ENCODE measurements at regions not wholly inside any gene's neighbourhood (a gene's known extent, or its start where the extent isn't known, plus 50 kb on each side); places are given as distances from the start of the nearest gene placed in this dataset.

DNA sequence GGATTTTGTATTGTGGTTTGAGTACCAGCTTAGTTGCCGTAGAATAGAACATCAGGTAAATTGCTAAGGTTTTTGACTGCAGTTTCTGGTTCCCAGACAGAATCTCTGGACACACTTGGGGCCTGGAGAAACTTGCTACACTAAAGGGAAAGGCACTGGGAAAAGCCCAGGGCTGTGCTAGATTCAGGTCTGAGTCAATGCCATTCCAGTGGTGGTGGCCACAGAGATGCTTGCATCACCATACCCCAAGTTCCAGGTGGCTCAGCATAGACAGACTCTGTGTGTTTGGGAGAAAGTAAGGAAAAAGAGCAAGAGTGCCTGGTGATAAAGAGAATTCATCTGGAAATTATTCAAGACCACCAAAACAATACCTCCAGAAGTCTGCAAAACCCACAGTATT, 120.6 kb downstream of the HMHB1 start:
- Histone ChIP-seq H3K9me3 (replicated peaks in 1 of 11) (peaks cover 24 to 36% (median 29%) of the 10 kb centered on the region in 11 experiments), H3K27me3 (no peaks in the 10 kb centered on the region), H3K4me2 (no peak overlapping the region), H3K36me3 (0 out of 22 replicates have a peak, but pooled peaks cover 0 to 3% (median 0%) of the 10 kb centered on the region in 11 experiments), H3K27ac (no peak overlapping the region), H3K4me3 (no peak overlapping the region), H3K9ac (no peak overlapping the region), H3K4me1 (no peaks in the 10 kb centered on the region), H4K20me1 (no peaks in the 10 kb centered on the region)
- no peak for TF ChIP-seq Cebpa-rat (IDR thresholded peaks at IDR 0.05)

DNA sequence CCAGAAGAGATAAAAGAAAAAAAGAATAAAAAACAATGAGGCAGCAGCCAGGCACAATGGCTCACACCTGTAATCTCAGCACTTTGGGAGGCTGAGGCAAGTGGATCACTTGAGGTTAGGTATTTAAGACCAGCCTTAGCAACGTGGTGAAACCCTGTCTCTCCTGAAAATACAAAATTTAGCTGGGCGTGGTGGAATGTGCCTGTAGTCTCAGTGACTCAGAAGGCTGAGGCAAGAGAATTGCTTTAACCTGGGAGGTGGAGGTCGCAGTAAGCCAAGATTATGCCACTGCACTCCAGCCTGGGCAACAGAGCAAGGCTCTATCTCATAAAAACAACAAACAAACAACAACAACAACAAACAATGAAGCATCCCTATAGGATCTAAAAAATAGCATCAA, 121.5 kb downstream of the HMHB1 start:
- Histone ChIP-seq H3K27ac (no peak overlapping the region), H3K4me2 (no peak overlapping the region), H4K20me1 (no peaks in the 10 kb centered on the region), H3K4me1 (no peaks in the 10 kb centered on the region), H3K4me3 (no peak overlapping the region), H3K9me3 (replicated peaks in 1 of 11) (peaks cover 24 to 36% (median 29%) of the 10 kb centered on the region in 11 experiments), H3K9ac (no peak overlapping the region), H3K36me3 (0 out of 22 replicates have a peak, but pooled peaks cover 0 to 3% (median 0%) of the 10 kb centered on the region in 11 experiments), H3K27me3 (no peaks in the 10 kb centered on the region)
- no peak for TF ChIP-seq Cebpa-rat (IDR thresholded peaks at IDR 0.05)

DNA sequence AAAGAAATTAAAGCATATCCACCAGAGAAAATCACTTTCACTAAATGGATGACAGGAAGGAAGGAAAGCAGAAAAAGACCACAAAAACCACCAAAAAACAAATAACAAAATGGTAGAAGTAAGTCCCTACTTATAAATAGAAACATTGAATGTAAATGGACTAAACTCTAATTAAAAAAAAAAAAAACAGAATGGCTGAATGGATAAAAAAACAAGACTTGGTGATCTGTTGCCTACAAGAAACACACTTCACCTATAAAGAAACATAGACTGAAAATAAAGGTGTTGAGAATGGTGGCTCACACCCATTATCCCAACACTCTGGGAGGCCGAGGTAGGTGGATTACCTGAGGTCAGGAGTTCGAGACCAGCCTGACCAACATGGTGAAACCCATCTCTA, 122.9 kb downstream of the HMHB1 start:
- Histone ChIP-seq H3K27ac (no peak overlapping the region), H3K4me2 (no peak overlapping the region), H3K4me3 (no peak overlapping the region), H3K9ac (no peak overlapping the region), H4K20me1 (no peaks in the 10 kb centered on the region), H3K27me3 (no peaks in the 10 kb centered on the region), H3K36me3 (0 out of 22 replicates have a peak, but pooled peaks cover 0 to 3% (median 0%) of the 10 kb centered on the region in 11 experiments), H3K4me1 (no peaks in the 10 kb centered on the region), H3K9me3 (replicated peaks in 1 of 11) (peaks cover 27 to 48% (median 35%) of the 10 kb centered on the region in 11 experiments)
- TF ChIP-seq Cebpa-rat (IDR thresholded peaks at IDR 0.05), result no peak

DNA sequence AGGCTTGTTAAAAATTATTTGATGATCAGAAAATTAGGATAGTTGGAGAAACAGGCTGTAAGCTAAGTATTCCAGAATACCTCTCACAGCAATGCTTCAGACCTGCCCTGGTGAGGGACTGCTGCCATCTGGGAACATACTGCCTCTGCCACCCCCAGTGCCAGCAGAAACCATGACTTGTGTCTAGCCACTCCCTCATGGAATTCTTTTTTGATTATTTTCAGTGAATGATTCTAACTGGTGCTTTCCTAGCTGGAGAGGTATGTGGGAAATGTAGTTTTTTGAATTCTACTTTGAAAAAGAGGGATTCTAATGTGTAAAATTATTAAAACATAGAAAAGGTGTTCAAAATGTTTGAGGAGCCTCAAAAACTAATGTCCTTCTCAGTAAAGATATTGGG, 126.3 kb downstream of the HMHB1 start:
- H3K27ac ChIP-seq, result no peak overlapping the region
- H3K4me2 ChIP-seq, result no peak overlapping the region
- no peak overlapping the region for H3K4me3 ChIP-seq
- H3K36me3 ChIP-seq, result 0 out of 22 replicates have a peak, but pooled peaks cover 0 to 3% (median 0%) of the 10 kb centered on the region in 11 experiments
- no peaks in the 10 kb centered on the region for H4K20me1 ChIP-seq
- H3K9me3 ChIP-seq (replicated peaks in 1 of 11), result peaks cover 38 to 65% (median 53%) of the 10 kb centered on the region in 11 experiments
- H3K9ac ChIP-seq, result no peak overlapping the region
- no peaks in the 10 kb centered on the region for H3K4me1 ChIP-seq
- TF ChIP-seq Cebpa-rat (IDR thresholded peaks at IDR 0.05), result no peak
- H3K27me3 ChIP-seq, result no peaks in the 10 kb centered on the region

DNA sequence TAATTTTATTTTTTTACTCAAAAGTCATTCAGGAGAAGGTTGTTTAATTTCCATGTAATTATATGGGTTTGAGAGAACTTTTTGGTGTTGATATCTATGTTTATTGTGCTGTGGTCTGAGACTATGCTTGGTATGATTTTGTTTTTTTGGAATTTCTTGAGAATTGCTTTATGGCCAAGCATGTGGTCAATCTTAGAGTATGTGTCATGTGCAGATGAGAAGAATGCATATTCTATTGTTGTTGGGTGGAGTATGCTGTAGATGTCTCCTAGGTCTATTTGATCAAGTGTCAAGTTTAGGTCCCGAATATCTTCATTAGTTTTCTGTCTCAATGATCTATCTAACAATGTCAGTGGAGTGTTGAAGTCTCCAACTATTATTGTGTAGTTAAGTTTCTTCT, 134.9 kb downstream of the HMHB1 start:
- Histone ChIP-seq H3K36me3 (no peaks in the 10 kb centered on the region), H3K4me2 (no peak overlapping the region), H3K27me3 (no peaks in the 10 kb centered on the region), H3K9me3 (replicated peaks in 1 of 11) (peaks cover 35 to 69% (median 52%) of the 10 kb centered on the region in 11 experiments), H4K20me1 (no peaks in the 10 kb centered on the region), H3K4me1 (no peaks in the 10 kb centered on the region), H3K9ac (no peak overlapping the region), H3K27ac (no peak overlapping the region), H3K4me3 (no peak overlapping the region)
- TF ChIP-seq Cebpa-rat (IDR thresholded peaks at IDR 0.05), result no peak

DNA sequence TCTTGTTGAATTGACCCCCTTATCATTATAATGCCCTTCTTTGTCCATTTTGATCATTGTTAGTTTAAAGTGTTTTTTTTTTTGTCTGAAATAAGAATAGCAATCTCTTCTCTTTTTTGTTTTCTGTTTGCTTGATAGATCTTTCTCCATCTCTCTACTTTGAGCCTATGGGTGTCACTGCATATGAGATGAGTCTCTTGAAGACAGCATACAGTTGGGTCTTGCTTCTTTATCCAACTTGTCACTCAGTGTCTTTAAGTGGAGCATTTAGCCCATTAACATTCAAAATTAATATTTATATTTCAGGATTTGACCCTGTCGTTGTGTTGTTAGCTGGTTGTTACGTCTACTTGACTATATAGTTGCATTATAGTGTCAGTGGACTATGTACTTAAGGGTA, 135.4 kb downstream of the HMHB1 start:
- TF ChIP-seq Cebpa-rat (IDR thresholded peaks at IDR 0.05), result no peak

DNA sequence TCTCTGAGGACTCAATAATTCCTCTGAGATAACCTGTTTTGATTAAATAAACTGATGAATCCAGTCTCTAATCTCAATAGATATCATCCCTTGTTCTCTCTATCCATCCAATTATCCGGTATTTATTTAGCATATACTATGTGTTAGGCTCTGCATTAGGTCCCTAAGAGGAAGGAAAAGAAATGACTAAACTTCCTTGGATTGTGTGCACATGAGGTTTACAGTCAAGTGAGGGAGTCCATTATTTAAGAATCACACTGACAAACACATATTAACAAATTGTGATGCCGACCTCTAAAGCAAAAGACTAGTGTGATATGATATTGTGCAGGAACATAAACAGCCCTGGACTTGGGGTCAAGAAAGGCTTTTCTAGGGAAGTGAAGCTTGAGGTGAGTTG, 140.8 kb downstream of the HMHB1 start:
- Histone ChIP-seq H3K4me1 (peaks cover 0 to 7% (median 0%) of the 10 kb centered on the region in 10 experiments; a peak in 2 of 20 replicates), H3K27ac (no peak overlapping the region), H4K20me1 (no peaks in the 10 kb centered on the region), H3K4me3 (no peak overlapping the region), H3K9me3 (replicated peaks in 1 of 11) (peaks cover 5 to 22% (median 12%) of the 10 kb centered on the region in 11 experiments; a peak in 17 of 22 replicates), H3K27me3 (no peaks in the 10 kb centered on the region), H3K9ac (no peak overlapping the region), H3K36me3 (no peaks in the 10 kb centered on the region), H3K4me2 (no peak overlapping the region)
- no peak for TF ChIP-seq Cebpa-rat (IDR thresholded peaks at IDR 0.05)

More for the DNA sequence above, 135.4 kb downstream of the HMHB1 start:
- no peaks in the 10 kb centered on the region for H3K4me1 ChIP-seq
- no peak overlapping the region for H3K9ac ChIP-seq
- H3K27me3 ChIP-seq, result no peaks in the 10 kb centered on the region
- no peak overlapping the region for H3K4me2 ChIP-seq
- H3K9me3 ChIP-seq (replicated peaks in 1 of 11), result peaks cover 36 to 72% (median 54%) of the 10 kb centered on the region in 11 experiments
- H3K4me3 ChIP-seq, result no peak overlapping the region
- no peaks in the 10 kb centered on the region for H3K36me3 ChIP-seq
- H3K27ac ChIP-seq, result no peak overlapping the region
- H4K20me1 ChIP-seq, result no peaks in the 10 kb centered on the region

DNA sequence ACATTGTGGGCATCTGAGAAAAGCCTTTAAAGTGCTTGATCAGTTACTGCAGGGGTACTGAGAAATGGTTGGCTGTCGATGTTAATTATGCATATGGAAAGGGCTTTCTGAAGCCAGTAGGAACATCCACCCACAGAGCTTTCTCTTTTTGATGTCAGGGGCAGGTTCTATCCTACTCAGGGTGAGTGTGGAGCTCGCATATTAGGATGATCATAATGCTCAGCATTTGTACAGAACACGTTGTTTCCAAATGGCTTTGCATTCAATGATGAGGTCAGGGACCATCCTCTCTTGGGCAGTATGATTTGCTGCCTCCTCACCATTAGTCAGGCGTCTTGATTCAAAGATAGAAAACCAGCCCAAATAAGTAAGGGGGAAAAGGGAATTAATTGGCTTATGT, 141.9 kb downstream of the HMHB1 start:
- peaks cover 0 to 7% (median 0%) of the 10 kb centered on the region in 10 experiments; a peak in 2 of 20 replicates for H3K4me1 ChIP-seq
- no peaks in the 10 kb centered on the region for H3K36me3 ChIP-seq
- H3K4me3 ChIP-seq, result no peak overlapping the region
- no peak for TF ChIP-seq Cebpa-rat (IDR thresholded peaks at IDR 0.05)
- no peak overlapping the region for H3K27ac ChIP-seq
- peaks cover 0 to 13% (median 10%) of the 10 kb centered on the region in 11 experiments; a peak in 13 of 22 replicates for H3K9me3 ChIP-seq (replicated peaks in 1 of 11)
- no peaks in the 10 kb centered on the region for H4K20me1 ChIP-seq
- H3K9ac ChIP-seq, result no peak overlapping the region
- H3K4me2 ChIP-seq, result no peak overlapping the region
- no peaks in the 10 kb centered on the region for H3K27me3 ChIP-seq

DNA sequence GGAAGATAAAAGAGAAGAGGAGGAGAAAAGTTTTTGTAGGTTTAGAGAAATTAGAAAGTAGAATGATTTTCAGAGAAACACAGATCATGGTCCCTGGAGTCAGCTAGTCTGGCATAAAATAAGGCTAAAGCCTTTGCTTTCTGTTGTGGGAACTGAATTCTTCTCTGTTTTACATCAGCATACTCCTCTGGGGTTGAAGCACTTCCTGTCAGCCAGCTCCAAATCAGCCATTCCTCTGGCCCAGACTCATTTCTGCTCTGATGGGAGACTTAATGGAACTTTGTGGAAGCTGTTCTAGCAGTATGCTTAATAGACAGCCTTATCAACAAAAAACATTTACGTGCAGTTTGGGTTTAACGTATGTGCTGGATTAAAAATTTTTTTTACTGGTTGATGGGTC, 143.2 kb downstream of the HMHB1 start:
- Histone ChIP-seq H4K20me1 (no peaks in the 10 kb centered on the region), H3K36me3 (no peaks in the 10 kb centered on the region), H3K9me3 (replicated peaks in 1 of 11) (peaks cover 0 to 13% (median 10%) of the 10 kb centered on the region in 11 experiments; a peak in 13 of 22 replicates), H3K4me2 (no peak overlapping the region), H3K27ac (no peak overlapping the region), H3K9ac (no peak overlapping the region), H3K27me3 (no peaks in the 10 kb centered on the region), H3K4me1 (peaks cover 0 to 7% (median 0%) of the 10 kb centered on the region in 10 experiments; a peak in 2 of 20 replicates), H3K4me3 (no peak overlapping the region)
- TF ChIP-seq Cebpa-rat (IDR thresholded peaks at IDR 0.05), result no peak

DNA sequence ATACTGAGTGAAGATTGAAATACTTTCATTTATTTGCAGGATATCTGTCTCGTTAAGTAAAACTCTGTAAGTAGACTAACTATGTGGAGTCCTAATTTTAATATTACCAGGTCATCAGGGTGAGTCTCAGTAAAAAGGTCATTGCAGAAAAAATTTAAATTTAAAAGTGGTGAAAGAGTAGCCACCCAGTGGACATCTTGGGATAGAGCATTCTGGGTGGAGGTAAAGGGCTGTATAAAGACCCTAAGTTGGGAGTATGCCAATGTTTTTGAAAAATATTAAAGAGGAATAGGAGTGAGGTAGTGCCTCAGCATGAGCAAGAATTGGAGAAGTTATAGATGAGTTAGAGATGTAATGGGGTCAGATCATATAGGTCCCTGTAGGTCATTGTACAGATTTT, 145.5 kb downstream of the HMHB1 start:
- Histone ChIP-seq H3K27me3 (no peaks in the 10 kb centered on the region), H3K4me2 (no peak overlapping the region), H3K4me3 (no peak overlapping the region), H4K20me1 (no peaks in the 10 kb centered on the region), H3K36me3 (no peaks in the 10 kb centered on the region), H3K9me3 (replicated peaks in 1 of 11) (peaks cover 0 to 3% (median 0%) of the 10 kb centered on the region in 11 experiments; a peak in 4 of 22 replicates), H3K9ac (no peak overlapping the region), H3K27ac (no peak overlapping the region), H3K4me1 (peaks cover 0 to 7% (median 0%) of the 10 kb centered on the region in 10 experiments; a peak in 2 of 20 replicates)
- TF ChIP-seq Cebpa-rat (IDR thresholded peaks at IDR 0.05), result no peak
